ENCODE measurements at regions not wholly inside any gene's neighbourhood (a gene's known extent, or its start where the extent isn't known, plus 50 kb on each side); places are given as distances from the start of the nearest gene placed in this dataset.

- TF ChIP-seq ZNF518B (CRISPR knock-in tag; IDR thresholded peaks at IDR 0.05): no peak
- no peak for TF ChIP-seq MTA1 (IDR thresholded peaks at IDR 0.05; ENCODE audit: borderline replicate concordance)
- TF ChIP-seq DIDO1 (tag; IDR thresholded peaks at IDR 0.05; ENCODE audit: low read depth): no peak
- TF ChIP-seq NEUROD1 (IDR thresholded peaks at IDR 0.05; ENCODE audit: borderline replicate concordance, low read depth, low read length, partially characterized antibody): peak; percentile 75
- no peak for TF ChIP-seq ZNF77 (CRISPR knock-in tag; IDR thresholded peaks at IDR 0.05)
- TF ChIP-seq ZNF589 (CRISPR knock-in tag; IDR thresholded peaks at IDR 0.05; ENCODE audit: low read depth): peak; percentile 77; the same call in 1 of the 2 replicates
- no peak for TF ChIP-seq PTRF (tag; IDR thresholded peaks at IDR 0.05)
- TF ChIP-seq MYNN (IDR thresholded peaks at IDR 0.05): peak; percentile 63; the same call in 1 of the 2 replicates
- no peak for TF ChIP-seq MYNN (CRISPR knock-in tag; IDR thresholded peaks at IDR 0.05)
- TF ChIP-seq NR4A1 (CRISPR knock-in tag; IDR thresholded peaks at IDR 0.05): no peak
- peak; percentile 32; the same call in 1 of the 2 replicates for TF ChIP-seq NR4A1 (tag; IDR thresholded peaks at IDR 0.05)
- TF ChIP-seq KAT8 (IDR thresholded peaks at IDR 0.05; ENCODE audit: low read depth): no peak
- peak; percentile 77 to 89 for TF ChIP-seq KDM1A (IDR thresholded peaks at IDR 0.05)
- TF ChIP-seq MTA3 (IDR thresholded peaks at IDR 0.05; ENCODE audit: borderline replicate concordance): no peak
- no peak for TF ChIP-seq EZH2 (IDR thresholded peaks at IDR 0.05; ENCODE audit: borderline replicate concordance, low read depth, low read length)
- TF ChIP-seq HDAC1 (IDR thresholded peaks at IDR 0.05): peak in 1 of 2 experiments; percentile 70; a peak in 2 of 4 replicates
- TF ChIP-seq BRF2 (IDR thresholded peaks at IDR 0.05; ENCODE audit: borderline replicate concordance, insufficient read depth, insufficient read length): no peak
- TF ChIP-seq CHD4 (IDR thresholded peaks at IDR 0.05; ENCODE audit: insufficient read depth, insufficient replicate concordance, low read depth, low read length, poor library complexity, severe bottlenecking): no peak
- no peak for TF ChIP-seq POLR2H (tag; IDR thresholded peaks at IDR 0.05; ENCODE audit: low read depth)
- TF ChIP-seq ZKSCAN1 (IDR thresholded peaks at IDR 0.05; ENCODE audit: low read depth, low read length): peak; percentile 58; the same call in 1 of the 2 replicates
- TF ChIP-seq GTF2B (IDR thresholded peaks at IDR 0.05; ENCODE audit: extremely low read depth, insufficient read length): no peak
- TF ChIP-seq FOXK2 (conservative IDR thresholded peaks at IDR 0.05 in 1 of 2, IDR thresholded peaks at IDR 0.05 in 1 of 2; ENCODE audit: low read depth in 2 of 2): peak in 1 of 2 experiments; percentile 64; a peak in 1 of 4 replicates
- no peak for TF ChIP-seq ZNF830 (CRISPR knock-in tag; IDR thresholded peaks at IDR 0.05)
- peak; percentile 74; the same call in 1 of the 2 replicates for TF ChIP-seq ZNF197 (CRISPR knock-in tag; IDR thresholded peaks at IDR 0.05; ENCODE audit: low read depth)
- no peak for TF ChIP-seq ZKSCAN8 (CRISPR knock-in tag; IDR thresholded peaks at IDR 0.05)
- TF ChIP-seq XRCC5 (IDR thresholded peaks at IDR 0.05; ENCODE audit: low read depth, low read length): no peak
These were observed 71.9 kb upstream of the SPATA31E1 start (continued) for GRCh38 chr9:87810679-87811178.
